T1000 (cell line): ENCODE measurements at regions not wholly inside any gene's neighbourhood (a gene's known extent, or its start where the extent isn't known, plus 50 kb on each side); places are given as distances from the start of the nearest gene placed in this dataset.
A peak's percentile ranks its signal among the peaks of the same experiment; 100 is the strongest.

Experiments used
- DNase-seq: peaks from one replicate; lab custom pipeline; 2025; ENCODE audit warnings: mixed read lengths; lab: John Stamatoyannopoulos, UW

DNA sequence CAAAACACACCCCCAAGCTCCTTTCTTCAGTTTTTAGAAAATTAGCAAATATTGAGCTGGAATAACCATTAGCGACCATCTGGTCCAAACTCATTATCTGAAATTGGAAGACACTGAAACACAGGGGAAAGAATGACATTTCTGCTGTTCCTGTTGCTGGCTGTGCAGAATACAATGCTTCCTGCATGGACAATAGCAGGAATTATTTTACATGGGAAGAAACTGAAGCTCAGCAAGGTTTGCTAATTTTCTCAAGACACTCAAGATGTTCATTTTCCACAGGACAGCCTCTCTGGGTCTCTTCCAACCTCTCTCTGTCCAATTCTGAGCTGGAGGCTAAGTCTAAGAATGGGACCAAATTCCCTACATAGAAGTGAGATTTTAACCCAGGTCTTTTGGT is 81.9 kb upstream of the TNS3 start:
- DNase-seq, result no peak

DNA sequence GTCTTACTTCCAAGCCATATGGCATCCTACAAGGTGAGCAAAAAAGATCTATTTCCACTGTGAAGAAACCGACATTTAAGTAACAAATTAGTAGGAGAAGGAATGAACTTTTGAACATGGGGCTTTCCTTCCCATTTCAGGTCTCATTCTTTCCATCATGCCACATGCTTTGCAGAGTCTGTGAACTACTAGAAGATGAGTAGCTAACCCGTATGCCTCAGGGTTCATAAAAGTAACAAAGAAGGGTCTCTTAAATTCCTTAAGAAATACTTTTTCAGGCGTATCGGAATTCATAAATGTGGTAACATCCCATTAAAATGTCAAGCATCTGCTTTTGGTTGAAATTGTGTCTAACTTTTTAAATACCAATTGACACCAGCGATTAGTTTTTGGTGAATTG is 81.3 kb upstream of the TNS3 start:
- DNase-seq, result no peak

DNA sequence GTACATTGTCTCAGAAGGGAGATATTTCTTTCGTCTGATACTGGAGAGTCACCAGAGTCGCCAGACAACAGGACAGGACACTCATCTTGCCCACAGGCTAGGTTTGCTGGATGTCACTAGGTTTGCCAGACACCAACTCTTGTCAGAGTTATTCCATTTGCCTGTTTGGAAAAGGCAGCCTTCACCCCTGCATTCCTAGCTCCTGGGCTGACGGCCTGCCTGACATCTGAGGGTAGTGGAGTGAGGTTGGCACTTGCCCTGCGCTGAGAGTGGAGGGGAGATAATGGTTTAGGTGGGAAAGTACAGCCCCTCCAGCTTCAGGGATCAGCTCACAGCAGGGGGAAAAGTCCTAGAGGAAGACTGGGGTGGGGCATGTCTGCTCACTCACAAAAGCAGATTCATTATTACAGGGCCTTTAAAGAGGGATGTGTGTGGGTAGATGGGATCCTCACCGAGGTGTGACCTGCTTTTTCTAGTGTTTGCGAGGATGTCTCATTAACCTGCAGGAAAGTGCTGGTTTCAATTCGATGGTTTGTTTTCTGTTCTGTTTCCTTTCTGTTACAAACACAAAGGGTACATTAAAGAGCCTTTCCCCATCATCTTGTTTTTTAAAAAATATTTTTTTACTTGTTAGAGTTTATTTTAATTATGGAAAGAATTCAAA is 79.3 kb upstream of the TNS3 start:
- no peak for DNase-seq

DNA sequence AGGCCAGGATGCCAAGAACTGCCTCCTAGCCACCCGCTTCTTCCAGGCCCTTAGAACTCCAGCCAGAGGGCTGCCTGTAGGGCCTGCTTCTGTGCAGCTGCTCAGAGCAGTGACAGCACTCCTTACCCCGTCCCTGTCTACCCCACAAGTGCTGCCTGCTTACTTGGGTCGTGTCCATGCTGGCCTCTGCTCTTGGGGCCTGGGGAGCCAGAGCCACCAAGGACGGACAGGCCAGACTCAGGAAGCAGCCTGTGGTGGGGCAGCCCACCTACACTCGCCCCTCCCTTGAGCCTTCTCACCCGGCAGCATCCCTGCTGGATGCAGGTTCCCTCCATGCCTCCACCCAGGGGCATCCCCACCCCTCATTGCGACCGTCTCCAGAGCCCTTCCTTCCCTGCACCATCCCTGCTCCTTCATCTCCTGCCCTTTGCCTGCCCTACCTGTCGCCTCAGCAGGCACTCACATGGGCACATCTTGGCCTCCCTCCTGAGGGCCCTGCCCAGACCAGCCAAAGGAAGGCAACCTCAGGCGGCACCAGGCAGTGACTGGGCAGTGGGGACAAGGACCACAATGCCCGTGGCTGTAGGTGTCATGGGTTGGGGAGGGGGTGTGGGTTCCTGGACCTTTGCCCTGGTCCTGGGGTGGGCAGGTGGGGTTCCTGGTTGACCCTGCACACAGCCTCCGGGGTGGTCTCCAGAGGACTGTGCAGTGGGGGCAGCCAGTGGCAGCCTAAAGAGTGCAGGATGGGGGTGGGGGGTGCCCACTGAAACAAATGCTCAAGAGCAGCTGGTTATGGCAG is 78.0 kb upstream of the TNS3 start:
- no peak for DNase-seq

DNA sequence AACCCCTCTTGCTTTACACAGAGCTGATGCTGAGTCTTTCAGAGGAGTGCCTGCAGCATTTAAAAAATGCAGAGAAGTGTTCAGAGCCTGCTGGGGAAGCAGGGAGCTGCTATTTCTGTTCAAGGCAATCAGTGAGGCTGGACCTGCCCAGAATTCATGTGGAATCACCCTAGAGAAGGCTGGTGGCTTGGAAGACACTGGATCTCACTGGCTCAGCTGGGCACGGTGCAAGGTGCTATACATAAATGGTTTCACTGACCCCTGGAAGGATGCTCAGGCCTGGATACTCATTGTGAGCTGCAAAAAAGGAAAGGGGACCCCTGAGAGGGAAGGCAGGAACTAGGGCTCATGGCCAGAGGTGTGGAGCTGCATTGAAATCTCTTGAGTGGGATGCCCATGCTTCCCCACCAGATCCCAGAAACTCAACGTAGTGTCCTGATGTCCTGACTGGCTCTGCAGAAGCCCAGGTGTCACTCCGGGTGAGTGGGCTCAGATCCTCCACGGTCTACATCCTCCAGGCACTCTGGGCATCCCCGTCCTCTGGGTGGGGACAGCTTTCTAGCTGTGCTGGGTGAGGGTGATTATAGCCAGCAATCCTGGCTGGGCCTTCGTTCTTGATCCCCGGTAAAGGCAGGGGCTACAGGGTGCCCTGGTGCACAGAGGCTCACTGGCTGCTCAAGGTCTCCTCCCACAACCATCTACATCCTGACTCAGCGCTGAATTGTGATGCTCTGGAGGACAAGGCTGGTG is 77.2 kb upstream of the TNS3 start:
- no peak for DNase-seq

DNA sequence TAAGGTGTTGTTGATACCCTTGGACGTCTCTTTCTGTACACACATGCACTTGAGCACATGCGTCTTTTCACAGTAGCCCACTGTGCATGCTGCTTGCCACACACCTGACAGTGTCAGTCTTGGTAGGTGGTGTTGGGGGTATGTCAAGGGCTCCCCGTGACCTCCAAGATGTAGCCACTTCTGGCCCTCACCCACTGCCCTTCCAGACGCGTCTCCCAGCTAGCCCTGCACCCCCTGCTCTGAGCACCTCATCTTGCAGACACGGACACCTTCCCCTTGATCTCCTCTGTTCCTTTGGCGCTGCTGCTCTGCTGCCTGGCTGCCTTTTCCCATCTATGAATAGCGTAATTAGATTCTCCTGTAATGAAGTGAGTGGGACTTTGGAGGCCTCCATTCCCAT is 75.2 kb upstream of the TNS3 start:
- no peak for DNase-seq

DNA sequence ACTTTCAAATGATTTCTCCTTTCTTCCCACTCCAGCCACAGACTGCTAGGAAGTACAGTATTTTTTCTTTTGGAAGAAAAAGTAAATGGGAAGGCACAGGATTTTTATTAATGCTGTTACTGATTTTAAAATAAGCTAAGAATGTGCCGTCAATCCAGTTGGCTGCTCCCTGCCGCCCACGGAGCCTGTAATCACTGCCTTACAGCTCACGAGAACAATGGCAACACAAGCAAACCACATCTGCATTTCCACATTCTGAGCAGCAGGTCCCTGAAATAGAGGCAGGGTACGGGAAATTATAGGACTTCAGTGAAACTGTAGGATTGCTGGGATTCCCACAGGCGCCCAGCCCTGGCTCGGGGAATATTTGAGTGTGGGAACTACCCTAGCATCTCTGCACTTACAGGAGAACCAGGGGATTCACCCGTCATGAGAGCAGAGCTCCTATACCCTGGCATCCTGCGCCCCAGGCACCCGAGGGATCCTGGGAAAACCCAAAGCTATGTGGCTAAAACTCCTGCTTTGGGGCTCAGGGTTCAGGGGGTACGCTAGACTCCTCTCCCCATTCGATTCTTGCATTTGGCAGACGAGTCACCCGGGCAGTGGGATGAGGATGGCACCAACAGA is 72.9 kb upstream of the TNS3 start:
- no peak for DNase-seq

DNA sequence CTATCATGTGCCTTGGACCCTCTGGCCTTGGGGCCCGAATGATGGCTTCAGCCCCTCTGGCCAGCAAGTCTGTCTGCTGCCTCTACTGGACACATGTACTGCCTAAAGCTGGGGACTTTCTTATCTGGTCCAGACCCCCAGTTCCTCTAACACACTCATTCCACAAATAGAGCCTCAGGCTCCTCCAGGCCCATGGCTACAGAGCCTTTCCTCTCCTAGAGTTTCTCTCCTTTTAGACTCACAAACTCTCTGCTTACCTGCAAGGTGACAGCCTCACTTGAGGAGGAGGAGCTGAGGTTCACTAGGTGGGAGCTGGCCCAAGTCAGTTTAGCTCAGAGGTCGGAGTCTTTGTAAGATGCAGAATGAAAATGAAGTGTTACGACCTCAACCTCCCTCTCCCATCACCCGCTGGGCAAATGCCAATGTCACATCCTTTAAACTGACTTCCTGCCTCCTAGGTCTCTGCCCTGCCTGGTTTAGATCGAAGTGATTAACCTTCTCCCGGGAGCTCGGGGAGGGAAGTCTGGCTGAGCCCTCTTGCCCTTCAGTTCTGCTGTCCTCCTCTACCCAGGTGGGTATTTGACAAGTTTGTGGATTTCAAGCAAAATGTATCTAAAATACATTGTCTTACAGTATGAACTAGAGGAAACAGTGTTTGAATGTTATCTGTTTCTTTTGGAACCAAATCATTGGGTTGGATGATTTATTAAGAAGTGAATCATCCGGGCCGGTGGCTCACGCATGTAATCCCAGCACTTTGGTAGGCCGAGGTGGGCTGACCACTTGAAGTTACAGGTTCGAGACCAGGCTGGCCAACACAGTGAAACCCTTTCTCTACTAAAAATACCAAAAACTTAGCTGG is 71.9 kb upstream of the TNS3 start:
- no peak for DNase-seq

DNA sequence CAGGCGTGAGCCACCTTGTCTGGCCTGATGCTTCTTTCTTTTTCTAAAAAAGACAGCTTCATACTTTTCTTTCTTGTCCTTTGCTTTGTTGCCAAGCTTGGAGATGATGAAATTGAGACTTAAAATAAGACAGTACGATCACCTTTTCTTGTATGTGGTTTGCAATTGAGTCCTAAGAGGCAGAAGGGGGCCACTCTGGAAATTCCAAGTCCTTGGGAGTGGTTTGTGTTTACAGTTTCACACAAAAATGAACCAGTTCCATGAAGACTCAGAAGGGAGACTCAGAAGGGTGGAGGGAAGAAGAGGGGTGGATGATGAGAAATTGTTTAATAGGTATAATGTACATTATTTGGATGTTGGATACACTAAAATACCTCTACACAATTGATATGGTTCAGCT is 70.7 kb upstream of the TNS3 start:
- DNase-seq, result no peak

DNA sequence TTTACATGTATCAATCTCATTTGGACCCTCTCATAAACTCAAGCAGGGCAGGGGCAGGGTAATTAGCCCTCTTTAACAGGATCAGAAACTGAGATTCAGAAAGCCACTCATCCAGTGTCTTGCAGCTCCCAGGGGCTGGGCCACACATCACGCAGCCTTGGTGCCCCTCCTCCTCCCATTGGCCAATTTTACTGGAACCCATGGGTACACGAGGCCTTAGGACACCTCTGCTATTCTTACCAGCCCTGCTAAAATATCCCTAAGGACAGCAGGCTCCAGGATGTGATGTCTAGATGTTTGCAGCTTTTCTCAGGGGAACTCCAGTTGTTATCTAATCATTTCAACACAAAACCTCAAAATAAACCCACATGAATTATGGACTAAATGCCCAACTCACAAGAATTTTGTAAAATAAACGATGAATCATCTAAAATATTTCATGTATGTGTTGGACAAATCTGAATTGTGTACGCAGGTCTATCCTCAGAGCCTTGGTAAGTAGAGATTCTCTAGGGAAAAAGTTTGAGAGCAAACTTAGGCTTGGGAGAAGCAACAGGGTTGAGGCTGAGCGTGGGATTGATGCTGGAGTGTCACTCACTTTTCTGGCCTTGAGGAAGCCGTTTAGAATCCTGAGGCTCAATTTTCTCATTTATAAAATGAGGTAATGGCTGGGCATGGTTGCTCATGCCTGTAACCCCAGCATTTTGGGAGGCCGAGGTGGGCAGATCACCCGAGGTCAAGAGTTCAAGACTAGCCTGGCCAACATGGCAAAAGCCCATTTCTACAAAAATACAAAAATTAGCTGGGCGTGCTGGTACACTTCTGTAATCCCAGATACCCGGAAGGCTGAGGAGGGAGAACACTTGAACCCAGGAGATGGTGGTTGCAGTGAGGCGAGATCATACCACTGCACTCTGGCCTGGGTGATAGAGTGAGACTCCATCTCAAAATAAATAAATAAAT is 69.7 kb upstream of the TNS3 start:
- peak; percentile 41 for DNase-seq

DNA sequence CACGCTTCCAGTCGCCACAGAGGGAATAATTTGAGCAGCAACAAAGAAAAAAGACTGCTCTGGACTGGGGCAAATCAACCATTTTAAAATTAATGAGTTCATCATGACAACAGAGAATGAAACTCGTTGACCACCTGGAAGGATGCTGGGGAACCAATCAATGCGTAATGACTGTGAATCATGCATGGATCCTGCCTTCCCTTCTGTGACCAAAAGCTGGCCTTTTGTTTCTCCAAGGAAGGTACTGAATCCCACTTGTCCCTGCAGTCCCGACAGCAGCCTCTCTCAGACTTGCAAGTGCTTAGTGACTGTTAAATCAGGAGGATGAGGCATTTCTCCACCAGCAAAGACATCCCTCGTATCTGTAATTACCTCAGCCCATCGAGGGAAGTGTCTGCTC is 68.0 kb upstream of the TNS3 start:
- DNase-seq, result no peak

DNA sequence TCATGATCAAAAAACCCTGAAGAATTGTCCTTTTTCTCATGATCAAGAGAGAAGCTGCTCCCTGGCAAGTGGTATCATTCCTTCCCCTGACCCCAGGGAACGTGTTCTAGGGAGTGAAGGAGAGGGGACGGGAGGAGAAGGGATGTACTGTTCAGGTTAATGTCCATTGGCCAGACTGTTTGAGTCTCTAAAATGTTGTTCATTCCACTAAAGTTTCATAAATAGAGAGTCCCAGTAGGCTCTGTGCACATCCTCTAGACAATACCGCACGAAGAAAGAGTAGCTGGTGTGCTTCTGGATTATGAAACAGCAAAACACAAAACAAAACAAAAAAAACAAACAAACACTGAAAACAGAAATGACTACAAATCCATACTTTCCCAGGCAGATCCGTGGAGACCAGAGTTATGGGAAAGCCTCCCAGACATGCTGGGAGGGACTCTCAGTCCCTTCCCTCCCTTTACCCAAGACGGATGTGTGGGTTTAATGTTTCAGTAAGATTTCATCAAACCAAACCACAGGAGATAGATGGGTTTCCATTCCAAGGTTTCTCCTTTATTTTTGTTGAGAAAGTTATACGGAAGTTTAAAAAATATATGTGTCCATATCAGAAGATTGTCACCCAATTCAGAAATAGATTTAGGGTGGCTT is 66.5 kb upstream of the TNS3 start:
- no peak for DNase-seq

DNA sequence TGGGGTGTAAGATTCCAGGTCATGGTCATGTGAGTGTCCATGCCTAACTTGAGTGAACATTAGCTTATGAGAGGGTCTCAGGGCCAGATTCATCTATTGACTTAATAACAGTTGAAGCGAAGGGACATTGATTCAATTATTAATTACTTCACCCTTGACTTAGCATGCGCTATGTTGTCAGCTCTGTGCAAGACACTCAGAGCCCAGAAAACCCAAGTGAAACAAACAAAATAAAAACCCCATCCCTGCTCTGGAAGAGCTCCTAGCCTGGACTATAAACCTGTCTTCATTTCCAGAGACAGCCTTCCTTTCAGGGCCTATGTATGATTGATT is 66.0 kb upstream of the TNS3 start:
- DNase-seq, result no peak

DNA sequence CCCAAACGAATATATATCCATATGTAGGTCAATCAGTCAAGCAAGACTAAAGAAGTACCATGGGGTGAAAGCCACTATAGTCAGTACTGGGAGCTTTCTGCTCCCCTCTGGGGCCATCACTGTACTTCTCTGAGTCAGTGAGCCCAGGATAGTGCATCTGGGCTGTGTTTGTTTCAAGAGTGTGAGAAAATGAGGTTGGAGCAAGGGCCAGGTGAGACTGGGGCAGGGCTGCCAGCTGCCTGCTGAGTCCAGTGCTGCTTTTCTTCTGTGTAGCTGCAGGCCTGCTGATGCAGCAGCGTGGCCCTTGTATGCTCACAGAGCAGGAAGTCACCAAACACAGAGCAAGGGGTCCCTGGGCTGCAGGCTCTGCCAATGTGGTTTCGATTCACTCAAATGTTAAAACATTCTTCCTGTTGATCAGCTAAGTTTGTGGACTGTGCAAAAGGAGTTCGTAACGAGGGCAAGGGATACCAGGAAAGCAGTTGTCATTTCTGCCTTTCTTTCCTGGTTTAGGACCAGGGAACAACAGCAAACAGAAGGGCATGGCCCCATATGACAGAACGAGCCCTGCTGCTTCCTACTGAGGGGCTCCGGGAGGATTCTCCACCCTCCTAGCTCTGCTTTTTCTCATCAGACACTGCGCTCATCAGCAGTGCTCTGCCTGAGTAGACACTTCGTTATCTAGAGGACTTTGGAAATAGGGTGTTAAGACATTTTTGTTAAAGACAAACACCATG is 65.4 kb upstream of the TNS3 start:
- DNase-seq, result no peak

DNA sequence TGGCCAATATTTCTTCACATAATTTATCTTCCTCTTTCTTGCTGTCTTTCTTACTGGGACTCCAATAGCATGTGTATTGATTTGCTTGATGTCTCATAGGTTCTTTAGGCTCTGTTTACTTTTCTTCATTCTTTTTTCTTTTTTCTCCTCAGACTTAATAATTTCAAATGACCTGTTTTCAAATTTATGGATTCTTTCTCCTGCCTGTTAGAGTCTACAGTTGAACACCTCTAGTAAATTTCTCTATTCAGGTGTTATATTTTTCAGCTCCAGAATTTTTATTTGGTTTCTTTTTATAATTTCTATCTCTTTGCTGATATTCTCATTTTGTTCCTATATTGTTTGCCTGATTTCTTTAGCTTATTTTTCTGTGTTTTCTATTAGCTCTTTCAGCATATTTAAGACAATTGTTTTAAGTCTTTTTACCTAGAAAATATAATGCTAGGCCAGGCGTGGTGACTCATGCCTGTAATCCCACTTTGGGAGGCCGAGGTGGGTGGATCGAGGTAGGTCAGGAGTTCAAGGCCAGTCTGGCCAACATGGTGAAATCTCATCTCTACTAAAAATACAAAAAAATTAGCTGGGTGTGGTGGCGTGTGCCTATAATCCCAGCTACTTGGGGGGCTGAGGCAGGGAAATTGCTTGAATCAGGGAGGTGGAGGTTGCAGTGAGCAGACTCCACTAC is 61.9 kb upstream of the TNS3 start:
- no peak for DNase-seq

DNA sequence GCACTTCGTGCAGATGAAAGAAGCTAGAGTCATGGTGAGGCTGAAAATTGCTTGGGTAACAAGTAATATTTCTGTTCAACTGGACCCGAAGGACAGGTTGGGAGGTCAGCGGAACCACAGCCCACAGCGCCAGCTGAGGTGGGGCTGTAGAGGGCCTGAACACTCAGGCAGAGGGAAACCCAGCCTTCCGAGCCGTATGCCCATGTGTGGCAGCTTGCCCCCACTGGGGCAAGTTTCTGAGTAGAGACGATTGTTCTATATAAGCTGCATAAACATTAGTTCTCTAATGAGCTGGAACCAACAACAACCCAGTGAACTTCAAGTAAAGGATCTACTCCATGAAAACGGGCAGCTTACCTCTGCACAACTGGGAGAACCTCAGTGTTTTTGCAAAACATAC is 58.4 kb upstream of the TNS3 start:
- no peak for DNase-seq

DNA sequence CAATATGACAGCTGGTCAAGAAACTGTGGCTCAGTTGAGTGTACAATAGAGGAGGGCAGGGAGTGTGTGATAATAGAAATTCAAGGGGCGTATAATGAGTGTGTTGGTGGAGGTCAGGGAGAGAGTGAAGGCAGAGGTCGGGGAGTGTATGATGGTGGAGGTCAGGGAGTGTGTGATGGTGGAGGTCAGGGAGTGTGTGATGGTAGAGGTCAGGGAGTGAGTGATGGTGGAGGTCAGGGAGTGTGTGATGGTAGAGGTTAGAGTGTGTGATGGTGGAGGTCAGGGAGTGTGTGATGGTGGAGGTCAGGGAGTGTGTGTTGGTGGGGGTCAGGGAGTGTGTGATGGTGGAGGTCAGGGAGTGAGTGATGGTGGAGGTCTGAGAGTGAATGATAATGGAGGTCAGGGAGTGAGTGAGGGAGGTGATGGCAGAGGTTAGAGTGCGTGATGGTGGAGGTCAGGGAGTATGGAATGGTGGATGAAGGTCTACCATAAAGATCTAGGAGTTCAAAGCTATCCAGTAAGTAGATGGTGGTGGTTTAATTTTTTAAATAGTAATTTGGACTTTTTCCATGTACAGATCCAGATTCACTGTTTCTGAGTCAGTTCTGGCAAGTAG is 57.7 kb upstream of the TNS3 start:
- no peak for DNase-seq

DNA sequence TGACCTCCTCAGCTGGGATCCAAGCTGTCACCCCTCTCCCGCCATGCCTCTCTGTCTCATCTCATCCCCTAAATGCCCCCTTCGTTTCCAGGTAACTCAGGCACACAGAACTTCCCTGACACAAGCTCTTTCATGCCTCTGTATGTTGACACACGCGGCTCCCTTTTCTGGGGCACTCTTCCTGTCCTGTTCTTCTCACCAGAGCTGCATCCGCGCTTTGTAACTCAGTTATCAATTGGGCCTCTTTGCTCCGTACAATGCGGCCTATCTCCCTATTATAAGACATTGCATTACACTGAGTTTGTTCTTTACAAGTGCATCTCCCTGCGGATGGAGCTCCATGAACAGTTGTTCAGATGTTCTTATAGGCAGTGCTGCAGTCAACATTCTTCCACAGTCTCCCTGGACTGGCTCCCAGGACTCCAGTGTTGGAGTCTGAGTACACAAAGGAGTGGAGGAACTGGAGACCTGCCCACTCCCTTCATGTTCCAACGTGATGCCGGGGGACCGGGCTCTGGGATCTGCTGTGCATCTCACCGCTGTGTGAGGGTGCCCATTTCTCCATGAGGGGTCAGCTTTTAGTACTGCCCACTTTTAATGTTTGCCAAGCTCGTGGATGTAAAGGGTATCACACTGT is 56.9 kb upstream of the TNS3 start:
- DNase-seq, result no peak
